GM21526 (cell line): ENCODE measurements at regions not wholly inside any gene's neighbourhood (a gene's known extent, or its start where the extent isn't known, plus 50 kb on each side); places are given as distances from the start of the nearest gene placed in this dataset.

Experiments
- ATAC-seq: cut with Tn5 transposase; IDR thresholded peaks from one replicate; pipeline ENCODE4 v1.9.1; 2021; ENCODE audit warnings: moderate library complexity; ENCODE audit not compliant: unreplicated experiment, low FRiP score

DNA sequence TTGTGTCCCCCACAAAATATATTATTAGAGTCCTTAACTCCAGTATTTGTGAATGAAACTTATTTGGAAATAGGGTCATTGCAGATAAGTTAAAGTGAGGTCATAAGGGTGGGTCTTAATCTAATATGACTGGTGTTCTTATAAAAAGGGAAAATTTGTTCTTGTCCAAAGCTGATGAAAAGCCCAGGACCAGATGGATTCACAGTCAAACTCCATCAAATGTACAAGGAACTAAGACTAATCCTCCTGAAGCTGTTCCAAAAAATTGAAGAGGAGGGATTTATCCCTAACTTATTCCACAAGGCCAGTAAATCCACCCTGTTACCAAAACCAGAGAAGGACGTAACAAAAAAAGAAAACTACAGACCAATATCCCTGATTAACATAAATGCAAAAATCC lies 56.4 kb upstream of the SLIT3 start:
- ATAC-seq, result no peak

DNA sequence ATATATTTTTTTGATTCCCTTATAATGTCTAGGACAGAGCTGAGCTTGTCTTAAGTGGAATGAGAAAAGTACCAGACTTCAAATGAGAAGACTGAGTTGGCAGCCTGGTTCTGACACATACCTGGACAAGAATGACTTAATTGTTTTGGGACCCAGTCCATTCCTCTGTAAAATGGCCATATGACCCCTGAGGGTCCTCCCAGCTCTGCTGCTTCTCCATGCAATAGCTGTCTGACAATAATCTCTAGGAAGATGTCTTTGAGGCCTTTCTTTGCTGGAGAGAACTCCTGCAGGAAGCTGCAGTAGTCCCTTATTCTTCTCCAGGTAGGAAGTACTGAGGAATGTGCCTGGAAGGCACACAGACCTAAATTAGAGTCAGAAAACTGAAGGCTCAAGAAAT lies 55.9 kb upstream of the SLIT3 start:
- no peak for ATAC-seq

DNA sequence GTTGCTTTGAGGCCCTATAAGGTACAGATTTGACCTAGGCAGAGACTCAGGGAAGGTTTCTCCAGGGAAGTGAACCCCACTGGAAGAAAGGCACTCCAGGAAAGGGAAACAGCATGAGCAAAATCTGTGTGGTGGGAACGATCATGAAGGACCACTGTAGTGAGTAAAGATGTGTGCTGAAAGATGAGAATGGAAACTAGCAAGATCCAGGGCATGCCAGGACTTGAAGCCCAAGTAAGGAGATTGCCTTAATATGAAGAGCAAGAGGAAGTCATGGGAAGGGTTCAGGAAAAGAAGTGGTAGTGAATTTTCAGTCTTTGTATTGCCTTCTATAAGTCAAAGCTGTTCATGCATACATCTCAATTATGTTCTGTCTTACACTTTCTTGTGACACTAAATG lies 55.2 kb upstream of the SLIT3 start:
- no peak for ATAC-seq

GRCh38 chr5:169354921-169355320 lies 54.0 kb upstream of the SLIT3 start:
- ATAC-seq, result no peak

DNA sequence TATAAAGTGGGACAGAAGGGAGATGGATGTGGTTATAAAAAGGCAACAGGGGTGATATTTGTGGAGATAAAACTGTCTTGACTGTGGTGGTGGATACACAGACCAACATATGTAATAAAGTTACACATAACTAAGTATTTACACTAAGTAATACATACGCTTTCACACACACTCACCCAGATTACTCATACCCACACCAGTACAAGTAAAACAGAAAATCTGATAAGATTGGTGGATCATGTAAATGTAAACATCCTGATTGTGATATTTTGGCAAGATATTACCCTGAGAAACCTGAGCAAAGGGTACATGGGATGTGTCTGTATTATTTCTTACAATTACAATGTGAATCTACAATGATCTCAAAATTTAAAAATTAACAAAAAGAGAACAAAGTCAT lies 53.3 kb upstream of the SLIT3 start:
- ATAC-seq, result no peak

DNA sequence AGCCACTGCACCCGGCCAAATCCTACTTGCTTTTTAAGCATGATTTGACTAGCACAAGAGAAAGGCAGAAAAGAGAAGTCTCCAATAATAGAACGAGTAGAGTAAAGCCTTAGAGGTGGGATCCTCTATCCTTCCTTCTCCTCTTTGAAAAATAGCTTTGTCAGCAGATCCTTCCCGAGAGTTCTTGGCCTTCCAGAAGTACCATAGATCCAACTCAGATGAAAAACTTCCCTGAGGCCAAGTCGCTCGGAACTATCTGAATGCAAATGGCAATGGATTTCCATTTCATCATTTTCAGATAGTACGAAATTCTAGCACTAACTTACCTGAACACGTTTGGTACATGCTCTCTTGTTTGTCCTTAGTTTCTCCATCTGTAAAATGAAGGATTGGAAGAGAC lies 52.0 kb upstream of the SLIT3 start:
- ATAC-seq, result no peak

GRCh38 chr5:169351721-169352120 lies 50.8 kb upstream of the SLIT3 start:
- ATAC-seq, result no peak

GRCh38 chr5:169350759-169351240 lies 49.9 kb upstream of the SLIT3 start:
- no peak for ATAC-seq
